Uterus (tissue), 2 donors: ENCODE measurements at regions not wholly inside any gene's neighbourhood (a gene's known extent, or its start where the extent isn't known, plus 50 kb on each side); places are given as distances from the start of the nearest gene placed in this dataset.

Experiments
- POLR2A ChIP-seq, 2 donors: fragments of 450-650 bp; IDR thresholded peaks; one replicate each; pipeline ENCODE4 v1.6.1; 2016; ENCODE audit warnings: antibody characterized with exemption in 2 of 2, mild to moderate bottlenecking in 1 of 2, moderate library complexity in 1 of 2
- TF ChIP-seq, protein P1 (sequence below), 4 experiments: fragments of 200-600 bp in 2 of 4; fragments of 450-650 bp in 2 of 4; sonication (generic) in 2 of 4; IDR thresholded peaks; one replicate each; pipeline ENCODE4 v1.5.1; 2016 to 2019; ENCODE audit warnings: antibody characterized with exemption in 4 of 4, mild to moderate bottlenecking in 2 of 4, moderate library complexity in 1 of 4

DNA sequence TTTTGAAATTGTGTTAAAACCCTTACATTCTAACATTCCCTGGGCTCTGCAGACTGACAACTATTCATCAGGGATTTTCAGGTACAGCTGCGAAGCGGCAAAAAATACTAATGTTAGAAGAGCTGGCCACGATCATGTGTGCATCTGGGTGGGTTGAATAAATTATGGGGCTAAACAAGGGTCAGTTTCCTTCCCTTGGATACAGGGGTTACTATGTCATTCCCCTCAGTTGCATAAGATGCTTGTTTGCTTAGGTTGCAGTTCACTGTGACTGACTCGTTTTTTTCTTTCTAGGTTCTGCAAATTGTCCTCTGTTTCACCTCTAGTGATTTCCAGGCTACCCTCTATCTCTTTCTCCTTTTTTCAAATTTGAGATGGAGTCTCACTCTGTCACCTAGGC, 58.1 kb upstream of the GRIP1 start:
- TF ChIP-seq POLR2A (IDR thresholded peaks at IDR 0.05) = no peak
- TF ChIP-seq, protein P1, sequence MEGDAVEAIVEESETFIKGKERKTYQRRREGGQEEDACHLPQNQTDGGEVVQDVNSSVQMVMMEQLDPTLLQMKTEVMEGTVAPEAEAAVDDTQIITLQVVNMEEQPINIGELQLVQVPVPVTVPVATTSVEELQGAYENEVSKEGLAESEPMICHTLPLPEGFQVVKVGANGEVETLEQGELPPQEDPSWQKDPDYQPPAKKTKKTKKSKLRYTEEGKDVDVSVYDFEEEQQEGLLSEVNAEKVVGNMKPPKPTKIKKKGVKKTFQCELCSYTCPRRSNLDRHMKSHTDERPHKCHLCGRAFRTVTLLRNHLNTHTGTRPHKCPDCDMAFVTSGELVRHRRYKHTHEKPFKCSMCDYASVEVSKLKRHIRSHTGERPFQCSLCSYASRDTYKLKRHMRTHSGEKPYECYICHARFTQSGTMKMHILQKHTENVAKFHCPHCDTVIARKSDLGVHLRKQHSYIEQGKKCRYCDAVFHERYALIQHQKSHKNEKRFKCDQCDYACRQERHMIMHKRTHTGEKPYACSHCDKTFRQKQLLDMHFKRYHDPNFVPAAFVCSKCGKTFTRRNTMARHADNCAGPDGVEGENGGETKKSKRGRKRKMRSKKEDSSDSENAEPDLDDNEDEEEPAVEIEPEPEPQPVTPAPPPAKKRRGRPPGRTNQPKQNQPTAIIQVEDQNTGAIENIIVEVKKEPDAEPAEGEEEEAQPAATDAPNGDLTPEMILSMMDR (IDR thresholded peaks at IDR 0.05) = no peak
